CD14-positive monocyte (primary cell): ENCODE measurements at regions not wholly inside any gene's neighbourhood (a gene's known extent, or its start where the extent isn't known, plus 50 kb on each side); places are given as distances from the start of the nearest gene placed in this dataset.

Experiments used
- DNase-seq, 3 donors: peaks; one replicate each; pipeline ENCODE4 v3.0.0-alpha.2; 2011 to 2022
- H2AFZ ChIP-seq: 2 replicates; pipeline ENCODE4 v1.6.0; 2012; ENCODE audit warnings: mild to moderate bottlenecking, low read depth, low read length, inconsistent platforms; ENCODE audit not compliant: insufficient read depth, poor library complexity, severe bottlenecking
- H3K27ac ChIP-seq, 2 donors: 1 replicate in 1 of 2; 2 replicates in 1 of 2; pipeline ENCODE4 v1.5.1; 2012 to 2013; ENCODE audit warnings: low read length in 2 of 2, control low read depth in 1 of 2, inconsistent platforms in 1 of 2, low read depth in 1 of 2, mild to moderate bottlenecking in 1 of 2
- H3K27me3 ChIP-seq, 2 donors: one replicate each; pipeline versions ENCODE4 v1.6.0 to v1.6.1; 2011 to 2013; ENCODE audit warnings: low read length in 2 of 2; ENCODE audit not compliant: control insufficient read depth in 2 of 2, insufficient read depth in 2 of 2
- H3K36me3 ChIP-seq, 2 donors: replicated peaks in 1 of 2; 1 replicate in 1 of 2; 2 replicates in 1 of 2; pipeline versions ENCODE4 v1.5.1 to v1.6.1; 2012 to 2013; ENCODE audit warnings: low read length in 2 of 2, control low read depth in 1 of 2, inconsistent platforms in 1 of 2, mild to moderate bottlenecking in 1 of 2; ENCODE audit not compliant: insufficient read depth in 2 of 2, control insufficient read depth in 1 of 2
- H3K4me1 ChIP-seq, 2 donors: 1 replicate in 1 of 2; 2 replicates in 1 of 2; pipeline versions ENCODE4 v1.5.1 to v1.6.1; 2012 to 2013; ENCODE audit warnings: low read length in 2 of 2, control low read depth in 1 of 2, inconsistent platforms in 1 of 2, mild to moderate bottlenecking in 1 of 2, moderate library complexity in 1 of 2; ENCODE audit not compliant: insufficient read depth in 2 of 2, control insufficient read depth in 1 of 2
- H3K4me2 ChIP-seq: replicated peaks from 2 replicates; pipeline ENCODE3; 2012; ENCODE audit warnings: low read length, moderate library complexity, mild to moderate bottlenecking; ENCODE audit not compliant: poor library complexity, severe bottlenecking; ENCODE audit errors: extremely low read depth
- H3K4me3 ChIP-seq, 3 experiments: fragments of 200-600 bp in 1 of 3; sonication (generic) in 1 of 3; replicated peaks in 1 of 3; 1 replicate in 2 of 3; 2 replicates in 1 of 3; pipeline ENCODE4 v1.5.1; 2011 to 2013; ENCODE audit warnings: low read length in 3 of 3, mild to moderate bottlenecking in 3 of 3, control low read depth in 2 of 3, low read depth in 2 of 3, inconsistent platforms in 1 of 3, moderate library complexity in 1 of 3
- H3K79me2 ChIP-seq: 2 replicates; pipeline ENCODE4 v1.6.0; 2012; ENCODE audit warnings: mild to moderate bottlenecking, control low read depth, inconsistent platforms, low read length, moderate library complexity; ENCODE audit not compliant: insufficient read depth
- H3K9ac ChIP-seq: 2 replicates; pipeline ENCODE4 v1.6.0; 2017; ENCODE audit warnings: low read length, mild to moderate bottlenecking; ENCODE audit not compliant: insufficient read depth, poor library complexity, severe bottlenecking
- H3K9me3 ChIP-seq, 2 donors: replicated peaks in 1 of 2; 1 replicate in 1 of 2; 2 replicates in 1 of 2; pipeline versions ENCODE4 v1.5.1 to v1.6.1; 2012 to 2013; ENCODE audit warnings: low read length in 2 of 2, control low read depth in 1 of 2; ENCODE audit not compliant: control insufficient read depth in 1 of 2, insufficient read depth in 1 of 2
- H4K20me1 ChIP-seq: 2 replicates; pipeline ENCODE4 v1.6.0; 2012; ENCODE audit warnings: mild to moderate bottlenecking, low read length, control low read depth, moderate library complexity; ENCODE audit not compliant: insufficient read depth
- H3K27ac Mint-ChIP-seq, 7 donors: one replicate each; pipeline ENCODE4 v1.8.0; 2020; ENCODE audit warnings: mild to moderate bottlenecking in 7 of 7, mixed read lengths in 7 of 7, moderate library complexity in 6 of 7, inconsistent platforms in 2 of 7
- H3K27me3 Mint-ChIP-seq, 3 donors: one replicate each; pipeline ENCODE4 v1.8.0; 2021 to 2022; ENCODE audit warnings: low read depth in 3 of 3, mild to moderate bottlenecking in 3 of 3, mixed read lengths in 3 of 3, moderate library complexity in 3 of 3, inconsistent platforms in 1 of 3
- H3K36me3 Mint-ChIP-seq, 2 donors: one replicate each; pipeline ENCODE4 v1.8.0; 2020; ENCODE audit warnings: mixed read lengths in 2 of 2, inconsistent platforms in 1 of 2, mild to moderate bottlenecking in 1 of 2
- H3K4me1 Mint-ChIP-seq: one replicate; pipeline ENCODE4 v1.8.0; 2020; ENCODE audit warnings: mild to moderate bottlenecking, mixed read lengths
- H3K4me3 Mint-ChIP-seq, 2 donors: one replicate each; pipeline ENCODE4 v1.8.0; 2020; ENCODE audit warnings: mild to moderate bottlenecking in 2 of 2, mixed read lengths in 2 of 2, moderate library complexity in 1 of 2
- H3K9me3 Mint-ChIP-seq, 7 donors: one replicate each; pipeline ENCODE4 v1.8.0; 2020 to 2022; ENCODE audit warnings: mixed read lengths in 7 of 7, mild to moderate bottlenecking in 6 of 7, moderate library complexity in 6 of 7, inconsistent platforms in 2 of 7
- CTCF ChIP-seq: fragments of 200-600 bp; IDR thresholded peaks from one replicate; pipeline ENCODE4 v1.8.0; 2022; ENCODE audit warnings: antibody characterized with exemption, mild to moderate bottlenecking
- WGBS: methylation state at CpG from one replicate; pipeline ENCODE4 v1.1.5; 2013; ENCODE audit warnings: missing lambda C conversion rate; ENCODE audit not compliant: insufficient coverage; 5-methylcytosine and 5-hydroxymethylcytosine counted together
- intact Hi-C, 2 donors: fragments of 100-400 bp; cut with micrococcal nuclease; formaldehyde crosslinking; loops; one replicate each; pipeline versions ENCODE4 v1.15.0 to v1.15.1; 2023

GRCh38 chr11:45085646-45086501 lies 60.6 kb upstream of the PRDM11 start:
- Histone ChIP-seq H3K36me3 (no peaks in the 10 kb centered on the region), H3K9ac (no peak overlapping the region), H2AFZ (no peak overlapping the region), H3K79me2 (no peaks in the 10 kb centered on the region), H4K20me1 (no peaks in the 10 kb centered on the region), H3K27me3 (no peaks in the 10 kb centered on the region), H3K4me3 (no peak overlapping the region), H3K4me1 (peaks cover 27% of the 10 kb centered on the region in 2 donors), H3K9me3 (no peaks in the 10 kb centered on the region), H3K4me2 (no peak overlapping the region), H3K27ac (no peak overlapping the region)
- peaks cover 39% of the 10 kb centered on the region for H3K4me1 Mint-ChIP-seq
- TF ChIP-seq CTCF, result no peak
- no peak overlapping the region for H3K27ac Mint-ChIP-seq
- intact Hi-C loops, result no loop called here
- DNase-seq, result no peak
- peaks cover 3 to 6% of the 10 kb centered on the region in 2 donors for H3K36me3 Mint-ChIP-seq
- no peak overlapping the region for H3K4me3 Mint-ChIP-seq
- peaks cover 4 to 11% (median 5%) of the 10 kb centered on the region in 3 donors for H3K27me3 Mint-ChIP-seq
- peaks cover 0 to 4% (median 1%) of the 10 kb centered on the region in 7 donors for H3K9me3 Mint-ChIP-seq
- 81% methylated on average over 4 of the region's 11 CpGs for WGBS

- Histone ChIP-seq H3K9me3 (no peaks in the 10 kb centered on the region), H3K27ac (no peak overlapping the region), H3K27me3 (no peaks in the 10 kb centered on the region), H4K20me1 (no peaks in the 10 kb centered on the region), H3K4me2 (no peak overlapping the region), H3K4me3 (no peak overlapping the region), H3K36me3 (no peaks in the 10 kb centered on the region), H3K9ac (no peak overlapping the region), H2AFZ (no peak overlapping the region), H3K79me2 (no peaks in the 10 kb centered on the region), H3K4me1 (peaks cover 23 to 24% of the 10 kb centered on the region in 2 donors)
- no peak for TF ChIP-seq CTCF
- Mint-ChIP-seq H3K36me3 (peaks cover 3 to 5% of the 10 kb centered on the region in 2 donors), H3K27me3 (peaks cover 4 to 12% (median 7%) of the 10 kb centered on the region in 3 donors), H3K4me1 (peaks cover 33% of the 10 kb centered on the region), H3K4me3 (no peak overlapping the region), H3K27ac (no peak overlapping the region), H3K9me3 (peaks cover 0 to 2% (median 0%) of the 10 kb centered on the region in 7 donors)
- intact Hi-C loops, result no loop called here
- no peak for DNase-seq
- WGBS, result 82% methylated on average over 5 of the region's 5 CpGs
Measured at GRCh38 chr11:45086526-45086925, 59.9 kb upstream of the PRDM11 start.
